Inflammatory macrophage (primary cell): ENCODE measurements at regions not wholly inside any gene's neighbourhood (a gene's known extent, or its start where the extent isn't known, plus 50 kb on each side); places are given as distances from the start of the nearest gene placed in this dataset.
"Not testable (repeated sequence)": the region's sequence is repeated elsewhere in the genome, so short reads cannot be mapped to it uniquely, and the experiment has no call there.

Experiments used
- DNase-seq, 2 donors: peaks; one replicate each; pipeline ENCODE4 v3.0.0-alpha.2; 2020 to 2022

DNA sequence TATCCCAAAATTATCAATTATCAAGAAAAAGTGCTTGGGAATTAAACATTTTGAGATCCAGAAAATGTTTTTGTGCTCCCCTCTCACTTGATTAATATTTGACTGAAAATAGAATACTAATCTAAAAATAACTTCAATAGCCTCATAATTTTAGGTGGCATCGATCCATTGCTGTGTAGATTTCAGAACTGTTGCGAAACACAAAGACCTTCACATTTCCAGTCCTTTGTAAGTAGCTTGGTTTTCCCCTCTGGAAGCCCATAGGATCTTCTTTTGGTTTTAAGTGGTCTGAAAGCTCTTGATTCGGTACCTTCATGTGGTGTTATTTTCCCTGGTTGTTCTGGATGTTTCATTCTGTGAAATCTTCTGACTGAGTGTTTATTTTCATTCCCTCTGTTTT is 176.5 kb downstream of the NUFIP1 start:
- no peak for DNase-seq

GRCh38 chr13:44810061-44810840 is 179.0 kb downstream of the NUFIP1 start:
- DNase-seq, result no peak

DNA sequence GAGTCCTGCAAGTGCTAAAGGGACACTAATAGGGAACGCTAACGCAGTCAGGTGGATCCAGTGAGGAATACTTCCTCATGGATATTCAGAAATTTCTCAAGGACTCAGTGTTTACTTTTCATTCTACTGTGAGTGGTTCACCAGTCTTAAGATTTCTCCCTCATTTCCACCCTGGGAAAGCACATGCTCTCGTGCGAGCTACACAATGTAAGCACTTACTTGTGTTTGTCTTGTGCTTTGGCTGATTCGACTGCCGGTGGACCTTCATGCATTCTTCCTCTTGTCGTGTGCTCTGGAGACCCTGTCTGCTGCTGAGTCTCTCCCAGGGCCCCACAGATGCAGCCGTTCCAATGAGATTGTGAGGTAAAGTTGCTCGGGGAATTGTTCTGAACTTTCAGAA is 180.1 kb downstream of the NUFIP1 start:
- no peak for DNase-seq

- DNase-seq, result peak in 1 of 2 donors; percentile 18
Measured at GRCh38 chr13:44808185-44808584, 181.1 kb downstream of the NUFIP1 start.

DNA sequence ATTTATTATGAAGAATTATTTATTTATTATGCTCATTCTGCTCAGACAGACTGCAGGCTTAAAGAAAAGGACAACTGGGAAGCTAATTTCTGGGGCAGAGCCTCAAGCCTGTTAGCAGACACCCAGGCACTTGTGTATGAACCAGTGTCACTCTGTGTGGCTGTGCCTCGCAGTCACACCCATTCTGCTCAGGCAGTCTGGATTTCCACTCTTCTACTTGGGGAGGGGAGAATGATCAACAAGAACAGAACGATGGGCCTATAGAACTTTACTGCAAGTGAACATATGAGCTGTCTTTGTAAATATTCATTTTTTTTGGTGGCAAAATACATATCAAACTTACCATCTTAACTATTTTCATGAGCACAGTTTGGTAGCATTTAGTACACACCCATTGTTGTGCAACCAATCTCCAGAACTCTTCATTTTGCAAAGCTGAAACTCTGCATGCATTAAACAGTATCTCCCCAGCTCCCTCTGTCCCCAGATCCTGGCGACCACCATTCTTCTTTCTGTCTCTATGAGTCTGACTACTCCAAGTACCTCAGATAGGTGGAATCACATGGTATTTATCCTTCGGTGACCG is 181.7 kb downstream of the NUFIP1 start:
- no peak for DNase-seq

- DNase-seq, result no peak
Measured at GRCh38 chr13:44806826-44807225, 182.4 kb downstream of the NUFIP1 start.

- DNase-seq, result no peak
Measured at GRCh38 chr13:44805585-44805984, 183.7 kb downstream of the NUFIP1 start.

GRCh38 chr13:44803390-44803789 is 185.9 kb downstream of the NUFIP1 start:
- no peak for DNase-seq

DNA sequence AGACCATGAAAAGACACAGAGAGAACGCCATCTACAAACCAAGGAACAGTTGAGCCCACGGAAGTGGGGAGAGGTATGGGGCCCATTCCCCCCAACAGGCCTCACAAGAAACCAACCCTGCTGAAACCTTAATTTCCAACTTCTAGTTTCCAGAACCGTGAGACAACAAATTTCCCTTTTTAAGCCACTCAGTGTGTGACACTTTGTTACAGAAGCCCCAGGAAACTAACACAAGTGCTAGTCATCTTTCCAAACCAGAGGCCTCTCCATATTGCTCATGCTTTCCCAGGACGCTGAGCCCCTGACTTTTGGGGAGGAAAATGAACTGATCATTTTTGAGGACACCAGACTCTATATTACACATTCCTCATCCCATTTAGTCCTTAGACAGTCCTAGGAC is 186.8 kb downstream of the NUFIP1 start:
- DNase-seq, result peak; percentile 28 to 45

DNA sequence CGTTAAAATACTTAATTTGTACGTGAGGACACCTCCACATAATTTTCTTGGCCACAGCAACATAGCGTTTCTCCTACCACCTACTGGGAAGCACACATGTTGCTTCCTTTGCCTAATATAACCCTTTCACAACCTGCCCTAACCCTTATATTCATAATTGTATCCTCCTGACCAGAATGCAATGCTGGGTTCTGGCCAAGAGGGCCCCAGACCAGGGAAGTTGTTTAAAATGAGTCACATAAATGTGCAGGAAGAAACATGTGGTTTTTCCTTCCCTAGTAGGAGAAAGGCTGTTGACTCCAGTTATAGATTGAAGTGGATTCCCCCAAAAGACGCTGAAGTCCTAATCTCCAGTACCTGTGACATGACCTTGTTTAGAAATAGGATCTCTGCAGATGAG is 187.3 kb downstream of the NUFIP1 start:
- DNase-seq, result peak; percentile 89

DNA sequence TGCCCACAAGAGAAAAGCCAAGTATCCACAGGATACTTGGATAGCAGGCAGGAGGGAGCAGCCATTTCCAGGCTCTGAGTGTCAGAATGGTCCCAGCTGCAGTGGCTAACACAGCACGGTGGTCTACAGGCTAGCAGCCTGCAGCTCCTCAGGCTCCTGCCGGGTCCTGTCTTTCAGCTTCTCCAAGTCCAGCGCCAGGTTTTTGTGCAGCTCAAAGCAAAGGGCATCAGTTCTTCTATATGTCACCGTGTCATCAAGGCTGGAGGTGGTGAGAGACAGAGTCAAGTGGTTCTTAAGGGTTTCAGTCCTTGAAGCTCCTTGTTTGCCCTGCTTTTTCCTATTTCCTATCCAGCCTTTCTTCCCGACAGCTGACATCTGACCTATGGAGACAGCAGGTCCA is 188.6 kb downstream of the NUFIP1 start:
- no peak for DNase-seq

GRCh38 chr13:44797685-44798084 is 191.6 kb downstream of the NUFIP1 start:
- no peak for DNase-seq

- peak; percentile 33 to 40 for DNase-seq
Measured at GRCh38 chr13:44796597-44797490, 192.4 kb downstream of the NUFIP1 start.

DNA sequence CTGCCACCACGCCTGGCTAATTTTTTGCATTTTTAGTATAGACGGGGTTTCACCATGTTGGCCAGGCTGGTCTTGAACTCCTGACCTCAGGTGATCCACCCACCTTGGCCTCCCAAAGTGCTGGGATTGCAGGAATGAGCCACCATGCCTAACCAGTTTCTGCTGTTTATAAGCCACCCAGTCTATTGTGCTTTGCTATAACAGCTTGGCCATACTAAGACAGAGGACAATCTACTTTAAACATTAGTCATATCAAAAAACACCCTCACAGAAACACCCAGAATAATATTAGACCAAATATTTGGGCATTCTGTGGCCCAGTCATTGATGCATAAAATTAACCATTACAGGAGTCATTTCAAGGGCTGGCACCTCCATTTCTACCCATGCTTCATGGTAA is 193.2 kb downstream of the NUFIP1 start:
- not testable (repeated sequence) for DNase-seq

- DNase-seq, result no peak
Measured at GRCh38 chr13:44795176-44795575, 194.1 kb downstream of the NUFIP1 start.

GRCh38 chr13:44792096-44792495 is 197.2 kb downstream of the NUFIP1 start:
- DNase-seq, result peak; percentile 21 to 30

DNA sequence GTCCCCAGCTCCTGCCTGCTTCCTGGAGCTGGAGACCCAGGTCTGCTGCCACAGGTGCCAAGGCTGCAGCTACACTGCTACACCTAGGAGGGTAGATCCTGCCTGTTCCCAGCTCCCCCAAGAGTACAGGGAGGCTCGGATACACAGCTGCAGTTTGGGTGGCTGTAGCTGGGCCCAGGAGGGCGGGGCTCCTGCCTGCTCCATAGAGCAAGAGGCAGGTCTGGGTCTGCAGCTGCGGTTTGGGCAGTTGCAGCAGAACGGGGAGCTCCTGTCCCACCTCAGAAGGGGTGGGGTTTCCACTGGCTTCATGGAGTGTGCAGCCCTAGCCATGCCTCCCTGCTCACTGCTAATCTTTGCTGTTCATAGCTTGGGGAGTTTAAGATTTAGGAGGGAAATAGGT is 199.0 kb downstream of the NUFIP1 start:
- no peak for DNase-seq

GRCh38 chr13:44787617-44788016 is 201.7 kb downstream of the NUFIP1 start:
- no peak for DNase-seq

- DNase-seq, result peak in 1 of 2 donors; percentile 15
Measured at GRCh38 chr13:44786756-44787155, 202.5 kb downstream of the NUFIP1 start.

GRCh38 chr13:44785401-44785800 is 203.9 kb downstream of the NUFIP1 start:
- no peak for DNase-seq

GRCh38 chr13:44784708-44785080 is 204.6 kb downstream of the NUFIP1 start:
- DNase-seq, result no peak

DNA sequence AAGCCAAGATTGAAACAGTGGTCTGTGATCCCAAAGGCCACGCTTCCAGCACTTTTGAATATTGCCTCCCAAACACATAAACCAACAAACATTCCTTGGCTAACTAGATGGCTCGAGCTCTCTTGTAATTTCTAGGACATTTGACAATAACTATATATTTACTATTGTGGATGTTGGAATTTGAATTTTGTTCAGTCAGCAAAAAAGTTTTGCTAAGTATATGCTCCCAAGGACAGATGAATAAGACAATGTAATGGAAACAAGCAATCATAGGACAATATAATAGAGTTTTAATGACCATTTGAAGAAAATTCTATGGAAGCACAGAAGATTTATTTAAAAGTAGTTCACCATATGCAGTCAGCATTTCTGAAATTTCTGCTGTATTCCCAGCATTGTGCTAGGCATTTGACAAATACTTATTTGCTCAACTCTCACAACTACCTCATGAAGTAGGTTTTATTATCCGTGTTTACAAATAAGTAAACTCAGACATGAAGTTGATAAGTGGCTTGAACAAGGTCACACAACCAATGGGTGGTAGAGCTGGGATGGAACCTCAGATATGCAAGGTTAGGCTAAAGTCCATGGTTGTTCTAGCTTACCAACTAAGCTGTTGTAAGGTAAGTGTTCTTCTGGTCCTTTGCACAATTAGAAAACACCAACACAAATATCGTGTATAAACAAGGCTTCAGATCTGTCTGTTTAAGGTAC is 205.1 kb downstream of the NUFIP1 start:
- DNase-seq, result no peak
